Mesendoderm (in vitro differentiated cells): ENCODE measurements at regions not wholly inside any gene's neighbourhood (a gene's known extent, or its start where the extent isn't known, plus 50 kb on each side); places are given as distances from the start of the nearest gene placed in this dataset.

ENCODE experiments used
- DNase-seq: peaks from one replicate; pipeline ENCODE4 v3.0.0; 2013
- H2AK5ac ChIP-seq: 2 replicates; pipeline ENCODE4 v1.6.1; 2013; ENCODE audit warnings: low read length, inconsistent platforms
- H2BK120ac ChIP-seq: 2 replicates; pipeline ENCODE4 v1.6.1; 2013; ENCODE audit warnings: low read depth, mild to moderate bottlenecking, low read length, moderate library complexity, mixed read lengths
- H2BK15ac ChIP-seq: replicated peaks from 2 replicates; pipeline ENCODE4 v1.6.1; 2013; ENCODE audit warnings: low read depth, mild to moderate bottlenecking, moderate library complexity
- H2BK5ac ChIP-seq: 2 replicates; pipeline ENCODE4 v1.6.1; 2013; ENCODE audit warnings: low read length, inconsistent platforms
- H3K18ac ChIP-seq: 2 replicates; pipeline ENCODE4 v1.6.1; 2013; ENCODE audit warnings: mild to moderate bottlenecking, low read length, mixed read lengths
- H3K23ac ChIP-seq: one replicate; pipeline ENCODE4 v1.6.1; 2013; ENCODE audit warnings: low read length
- H3K27ac ChIP-seq: 2 replicates; pipeline ENCODE4 v1.5.1; 2013; ENCODE audit warnings: low read depth, mild to moderate bottlenecking, inconsistent platforms, low read length, moderate library complexity
- H3K27me3 ChIP-seq: 2 replicates; pipeline ENCODE4 v1.6.1; 2013; ENCODE audit warnings: low read length, control low read depth, mild to moderate bottlenecking, inconsistent platforms; ENCODE audit not compliant: insufficient read depth, poor library complexity
- H3K36me3 ChIP-seq: 2 replicates; pipeline ENCODE4 v1.6.1; 2013; ENCODE audit warnings: low read length, inconsistent platforms; ENCODE audit not compliant: control insufficient read depth, insufficient read depth
- H3K4ac ChIP-seq: one replicate; pipeline ENCODE4 v1.6.1; 2013; ENCODE audit warnings: low read depth, mild to moderate bottlenecking, low read length, moderate library complexity
- H3K4me1 ChIP-seq: 2 replicates; pipeline ENCODE4 v1.6.1; 2013; ENCODE audit warnings: low read depth, low read length, inconsistent platforms; ENCODE audit not compliant: control insufficient read depth
- H3K4me2 ChIP-seq: 2 replicates; pipeline ENCODE4 v1.6.1; 2013; ENCODE audit warnings: low read length
- H3K4me3 ChIP-seq: 2 replicates; pipeline ENCODE4 v1.5.1; 2013; ENCODE audit warnings: mild to moderate bottlenecking, low read length
- H3K56ac ChIP-seq: one replicate; pipeline ENCODE4 v1.6.1; 2013; ENCODE audit warnings: low read length
- H3K79me1 ChIP-seq: 2 replicates; pipeline ENCODE4 v1.6.1; 2013; ENCODE audit warnings: low read length, inconsistent platforms
- H3K79me2 ChIP-seq: 2 replicates; pipeline ENCODE4 v1.6.1; 2013; ENCODE audit warnings: mild to moderate bottlenecking, low read length; ENCODE audit not compliant: control insufficient read depth, insufficient read depth
- H3K9ac ChIP-seq: 2 replicates; pipeline ENCODE4 v1.6.1; 2013; ENCODE audit warnings: low read length, inconsistent platforms
- H4K5ac ChIP-seq: one replicate; pipeline ENCODE4 v1.6.1; 2013; ENCODE audit warnings: low read length
- H4K8ac ChIP-seq: one replicate; pipeline ENCODE4 v1.6.1; 2013; ENCODE audit warnings: low read depth, mild to moderate bottlenecking, control low read depth, low read length, moderate library complexity
- WGBS: extraction: QIAGEN DNeasy Blood & Tissue Kit; methylation state at CpG from one replicate; pipeline ENCODE4 v1.1.7; 2013; ENCODE audit warnings: low lambda C conversion rate, missing lambda C conversion rate; ENCODE audit not compliant: insufficient coverage; ENCODE audit errors: extremely low coverage; 5-methylcytosine and 5-hydroxymethylcytosine counted together

- no peak overlapping the region for H3K4me2 ChIP-seq
- no peaks in the 10 kb centered on the region for H3K4me1 ChIP-seq
- H3K4ac ChIP-seq = no peak overlapping the region
- no peaks in the 10 kb centered on the region for H3K27me3 ChIP-seq
- H2AK5ac ChIP-seq = no peak overlapping the region
- no peak overlapping the region for H3K4me3 ChIP-seq
- H3K56ac ChIP-seq = no peak overlapping the region
- H2BK15ac ChIP-seq = no peak overlapping the region
- H3K9ac ChIP-seq = no peak overlapping the region
- no CpG with 5 or more reads among the region's 10 CpGs for WGBS
- no peak overlapping the region for H3K27ac ChIP-seq
- no peak overlapping the region for H4K8ac ChIP-seq
- H2BK120ac ChIP-seq = no peak overlapping the region
- DNase-seq = no peak
- H3K79me2 ChIP-seq = no peaks in the 10 kb centered on the region
- H2BK5ac ChIP-seq = no peak overlapping the region
- H3K18ac ChIP-seq = no peak overlapping the region
- no peaks in the 10 kb centered on the region for H3K36me3 ChIP-seq
- H3K79me1 ChIP-seq = no peaks in the 10 kb centered on the region
- H3K23ac ChIP-seq = no peak overlapping the region
- no peak overlapping the region for H4K5ac ChIP-seq
Measured at GRCh38 chr3:127103080-127103479, 89.9 kb upstream of the PRR23E start.

GRCh38 chr3:127104586-127104985 is 88.3 kb upstream of the PRR23E start:
- Histone ChIP-seq H2BK5ac (no peak overlapping the region), H3K56ac (no peak overlapping the region), H3K27ac (no peak overlapping the region), H3K36me3 (no peaks in the 10 kb centered on the region), H3K9ac (no peak overlapping the region), H3K4ac (no peak overlapping the region), H2BK120ac (no peak overlapping the region), H3K4me1 (no peaks in the 10 kb centered on the region), H2BK15ac (no peak overlapping the region), H4K5ac (no peak overlapping the region), H3K79me2 (no peaks in the 10 kb centered on the region), H3K18ac (no peak overlapping the region), H4K8ac (no peak overlapping the region), H3K4me3 (no peak overlapping the region), H2AK5ac (no peak overlapping the region), H3K79me1 (no peaks in the 10 kb centered on the region), H3K23ac (no peak overlapping the region), H3K4me2 (no peak overlapping the region), H3K27me3 (no peaks in the 10 kb centered on the region)
- DNase-seq = no peak
- no CpG with 5 or more reads among the region's 7 CpGs for WGBS

DNA sequence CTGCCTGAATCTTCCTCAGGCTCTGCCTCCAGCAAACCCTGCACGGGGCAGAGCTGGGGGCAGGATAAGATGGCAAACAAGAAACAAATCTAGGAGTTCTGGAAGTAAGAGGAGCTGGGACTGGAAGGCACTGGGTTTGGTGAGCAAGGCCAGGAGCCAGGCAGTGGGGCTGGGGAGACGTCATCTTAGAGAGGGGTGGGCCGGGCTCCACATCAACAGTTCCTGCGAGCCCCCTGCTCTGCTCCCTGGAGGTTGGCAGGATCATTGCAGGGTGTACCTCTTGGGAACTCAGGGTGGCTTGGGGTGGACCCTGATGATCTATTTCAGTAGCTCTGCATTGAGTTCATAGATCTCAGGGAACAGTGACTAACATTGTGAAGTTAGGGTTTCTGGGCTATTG is 87.3 kb upstream of the PRR23E start:
- H3K23ac ChIP-seq = no peak overlapping the region
- no peaks in the 10 kb centered on the region for H3K27me3 ChIP-seq
- H4K8ac ChIP-seq = no peak overlapping the region
- H2AK5ac ChIP-seq = no peak overlapping the region
- H3K4me2 ChIP-seq = no peak overlapping the region
- no peak overlapping the region for H3K9ac ChIP-seq
- WGBS = no CpG with 5 or more reads among the region's 4 CpGs
- H2BK15ac ChIP-seq = no peak overlapping the region
- H4K5ac ChIP-seq = no peak overlapping the region
- no peak overlapping the region for H3K18ac ChIP-seq
- no peaks in the 10 kb centered on the region for H3K36me3 ChIP-seq
- H3K4me3 ChIP-seq = no peak overlapping the region
- no peak overlapping the region for H3K4ac ChIP-seq
- H3K79me1 ChIP-seq = no peaks in the 10 kb centered on the region
- peak; percentile 19 for DNase-seq
- no peak overlapping the region for H2BK120ac ChIP-seq
- H3K4me1 ChIP-seq = no peaks in the 10 kb centered on the region
- no peak overlapping the region for H3K56ac ChIP-seq
- H3K27ac ChIP-seq = no peak overlapping the region
- no peak overlapping the region for H2BK5ac ChIP-seq
- H3K79me2 ChIP-seq = no peaks in the 10 kb centered on the region

DNA sequence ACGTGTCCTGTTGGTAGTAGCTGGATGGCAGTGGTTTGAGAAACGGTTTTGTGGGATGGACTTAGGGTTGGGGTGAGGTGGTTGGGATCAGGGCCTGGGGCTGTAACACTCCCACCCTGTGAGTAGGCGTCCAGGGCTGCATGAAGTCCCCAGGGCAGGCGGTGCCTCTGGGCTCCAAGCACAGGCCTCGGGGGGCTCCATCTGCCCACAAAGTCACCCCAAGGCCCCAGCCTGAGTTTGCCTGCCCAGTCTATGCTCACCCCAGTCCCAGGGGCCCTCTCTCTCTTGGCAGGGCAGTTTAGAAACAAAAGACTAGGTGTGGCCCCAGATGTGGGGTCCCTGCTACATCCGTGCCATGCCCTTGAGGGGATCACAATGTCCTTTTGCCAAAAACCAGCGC is 86.9 kb upstream of the PRR23E start:
- no peak overlapping the region for H3K4ac ChIP-seq
- no peak overlapping the region for H3K4me2 ChIP-seq
- no peak overlapping the region for H4K8ac ChIP-seq
- no peaks in the 10 kb centered on the region for H3K79me1 ChIP-seq
- no peak overlapping the region for H3K9ac ChIP-seq
- no peak overlapping the region for H2AK5ac ChIP-seq
- H3K18ac ChIP-seq = no peak overlapping the region
- H3K79me2 ChIP-seq = no peaks in the 10 kb centered on the region
- H3K4me3 ChIP-seq = no peak overlapping the region
- no peak overlapping the region for H2BK120ac ChIP-seq
- no peaks in the 10 kb centered on the region for H3K4me1 ChIP-seq
- no peaks in the 10 kb centered on the region for H3K36me3 ChIP-seq
- no peak overlapping the region for H3K23ac ChIP-seq
- H4K5ac ChIP-seq = no peak overlapping the region
- no peak overlapping the region for H3K56ac ChIP-seq
- no peak overlapping the region for H2BK5ac ChIP-seq
- no peak overlapping the region for H3K27ac ChIP-seq
- DNase-seq = no peak
- no peak overlapping the region for H2BK15ac ChIP-seq
- H3K27me3 ChIP-seq = no peaks in the 10 kb centered on the region
- WGBS = no CpG with 5 or more reads among the region's 7 CpGs

- Histone ChIP-seq H3K27ac (no peak overlapping the region), H2BK120ac (no peak overlapping the region), H3K79me1 (no peaks in the 10 kb centered on the region), H3K27me3 (no peaks in the 10 kb centered on the region), H2BK15ac (no peak overlapping the region), H3K9ac (no peak overlapping the region), H3K4ac (no peak overlapping the region), H3K18ac (no peak overlapping the region), H4K8ac (no peak overlapping the region), H3K4me2 (no peak overlapping the region), H3K4me3 (no peak overlapping the region), H3K23ac (no peak overlapping the region), H3K4me1 (no peaks in the 10 kb centered on the region), H4K5ac (no peak overlapping the region), H3K56ac (no peak overlapping the region), H2AK5ac (no peak overlapping the region), H3K36me3 (no peaks in the 10 kb centered on the region), H3K79me2 (no peaks in the 10 kb centered on the region), H2BK5ac (no peak overlapping the region)
- DNase-seq = no peak
- WGBS = no CpG with 5 or more reads among the region's 9 CpGs
Measured at GRCh38 chr3:127106456-127106855, 86.5 kb upstream of the PRR23E start.

DNA sequence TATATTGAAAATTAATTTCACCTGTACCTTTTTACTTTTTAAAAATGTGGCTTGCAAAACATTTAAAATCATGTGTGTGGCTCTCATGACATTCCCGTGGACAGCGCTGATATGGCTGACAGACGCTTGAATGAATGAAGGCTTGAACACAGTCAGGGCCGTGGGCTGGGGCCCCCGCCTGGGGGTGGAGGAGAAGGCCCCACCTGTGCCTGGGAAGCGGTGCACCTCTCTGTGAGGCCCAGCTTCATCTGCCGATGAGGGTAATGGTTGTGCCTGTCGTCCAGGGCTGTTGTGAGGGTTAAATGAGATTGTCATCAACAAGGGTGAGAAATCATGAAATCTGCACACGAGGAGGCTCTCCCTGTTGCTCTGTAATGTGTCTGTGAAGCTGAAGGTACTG is 85.9 kb upstream of the PRR23E start:
- no peak overlapping the region for H4K5ac ChIP-seq
- H3K23ac ChIP-seq = no peak overlapping the region
- no peaks in the 10 kb centered on the region for H3K4me1 ChIP-seq
- H3K27me3 ChIP-seq = no peaks in the 10 kb centered on the region
- no peak overlapping the region for H3K4ac ChIP-seq
- no peak overlapping the region for H2AK5ac ChIP-seq
- no peak overlapping the region for H2BK5ac ChIP-seq
- H3K4me2 ChIP-seq = no peak overlapping the region
- H3K4me3 ChIP-seq = no peak overlapping the region
- no peak overlapping the region for H3K9ac ChIP-seq
- H3K27ac ChIP-seq = no peak overlapping the region
- no peaks in the 10 kb centered on the region for H3K36me3 ChIP-seq
- no peaks in the 10 kb centered on the region for H3K79me1 ChIP-seq
- no peak overlapping the region for H2BK120ac ChIP-seq
- no peaks in the 10 kb centered on the region for H3K79me2 ChIP-seq
- no peak overlapping the region for H3K18ac ChIP-seq
- no peak overlapping the region for H3K56ac ChIP-seq
- no peak for DNase-seq
- H4K8ac ChIP-seq = no peak overlapping the region
- H2BK15ac ChIP-seq = no peak overlapping the region
- WGBS = no CpG with 5 or more reads among the region's 9 CpGs
